DOHH2 (cell line): ENCODE measurements at regions not wholly inside any gene's neighbourhood (a gene's known extent, or its start where the extent isn't known, plus 50 kb on each side); places are given as distances from the start of the nearest gene placed in this dataset.
"Not testable (repeated sequence)": the region's sequence is repeated elsewhere in the genome, so short reads cannot be mapped to it uniquely, and the experiment has no call there.

Experiments used
- H3F3A ChIP-seq: fragments of 200-600 bp; sonication (generic), shearing (Covaris generic); 2 replicates; pipeline ENCODE4 v1.6.0; 2016; ENCODE audit warnings: antibody characterized with exemption, mild to moderate bottlenecking; ENCODE audit not compliant: control insufficient read depth, insufficient read depth
- H3K27ac ChIP-seq: fragments of 200-600 bp; sonication (generic); 2 replicates; pipeline ENCODE4 v1.5.1; 2014; ENCODE audit warnings: low read depth, mild to moderate bottlenecking, low read length, moderate library complexity
- H3K27me3 ChIP-seq: fragments of 200-600 bp; sonication (generic); 2 replicates; pipeline ENCODE4 v1.6.1; 2014; ENCODE audit warnings: mild to moderate bottlenecking, low read length, mixed read lengths; ENCODE audit not compliant: control insufficient read depth
- H3K36me3 ChIP-seq: fragments of 200-600 bp; sonication (generic); 2 replicates; pipeline ENCODE4 v1.6.1; 2014; ENCODE audit warnings: mild to moderate bottlenecking, low read length, moderate library complexity, mixed read lengths; ENCODE audit not compliant: control insufficient read depth
- H3K4me1 ChIP-seq: fragments of 200-600 bp; sonication (generic); 2 replicates; pipeline ENCODE4 v1.6.1; 2014; ENCODE audit warnings: mild to moderate bottlenecking, low read length, mixed read lengths; ENCODE audit not compliant: control insufficient read depth
- H3K4me2 ChIP-seq: fragments of 200-600 bp; sonication (generic); 2 replicates; pipeline ENCODE4 v1.6.0; 2014; ENCODE audit warnings: mild to moderate bottlenecking, low read length, moderate library complexity
- H3K4me3 ChIP-seq: fragments of 200-600 bp; sonication (generic); 2 replicates; pipeline ENCODE4 v1.5.1; 2014; ENCODE audit warnings: mild to moderate bottlenecking, low read length, mixed read lengths
- H3K79me2 ChIP-seq: fragments of 200-600 bp; sonication (generic); 2 replicates; pipeline ENCODE4 v1.6.1; 2014; ENCODE audit warnings: mild to moderate bottlenecking, low read length, mixed read lengths; ENCODE audit not compliant: control insufficient read depth
- H3K9me2 ChIP-seq: fragments of 200-600 bp; sonication (generic); replicated peaks from 2 replicates; pipeline ENCODE4 v1.6.1; 2014; ENCODE audit warnings: mild to moderate bottlenecking, low read length, mixed read lengths; ENCODE audit not compliant: control insufficient read depth
- H3K9me3 ChIP-seq: fragments of 200-600 bp; sonication (generic); 2 replicates; pipeline ENCODE4 v1.6.1; 2014; ENCODE audit warnings: antibody characterized with exemption, low read length, mixed read lengths; ENCODE audit not compliant: control insufficient read depth, insufficient read depth
- H4K20me1 ChIP-seq: fragments of 200-600 bp; sonication (generic); 2 replicates; pipeline ENCODE4 v1.6.0; 2014; ENCODE audit warnings: low read depth, mild to moderate bottlenecking, antibody characterized with exemption, low read length, moderate library complexity; ENCODE audit not compliant: control insufficient read depth, insufficient read depth
- EZH2phosphoT487 ChIP-seq: fragments of 200-600 bp; sonication (generic); IDR thresholded peaks from 2 replicates; pipeline ENCODE4 v1.6.1; 2017; ENCODE audit warnings: borderline replicate concordance, mild to moderate bottlenecking, antibody characterized with exemption, low read length, moderate library complexity, mixed read lengths
- TF ChIP-seq, protein P1 (sequence below): fragments of 200-600 bp; sonication (generic); IDR thresholded peaks from one replicate; pipeline ENCODE4 v1.5.1; 2014; ENCODE audit warnings: antibody characterized with exemption, mild to moderate bottlenecking, low read depth, low read length; ENCODE audit not compliant: poor library complexity, severe bottlenecking

DNA sequence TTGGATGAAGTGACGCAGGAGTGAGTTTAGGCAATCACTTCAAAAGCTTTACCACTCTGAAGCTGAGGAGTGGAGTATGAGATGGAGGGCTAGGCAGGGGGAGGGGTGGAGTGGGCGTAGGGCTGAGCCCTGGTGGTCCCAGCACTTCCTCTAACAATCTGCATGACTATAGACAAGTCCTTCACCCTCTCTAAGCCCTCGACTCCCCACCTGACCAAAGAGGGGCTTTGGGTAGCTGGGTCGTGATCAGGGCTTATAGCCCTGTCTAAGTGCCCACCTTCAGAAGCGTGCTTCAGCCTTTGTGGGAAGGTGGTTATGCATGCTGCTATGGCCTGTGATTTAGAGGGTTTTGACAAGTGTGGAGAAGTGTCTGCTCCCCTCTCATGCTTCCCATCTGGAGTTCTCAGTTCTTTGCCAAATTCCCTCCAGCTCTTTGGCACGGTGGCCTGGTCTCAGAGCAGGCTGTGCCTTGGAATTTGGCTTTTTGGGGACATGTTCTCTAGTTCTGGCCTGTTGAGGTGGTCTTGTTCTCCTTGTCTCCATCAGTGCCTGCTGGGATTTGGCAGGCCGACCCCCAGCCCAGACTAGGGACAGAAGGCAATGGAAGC, 53.0 kb downstream of the ACTBL2 start:
- no peak overlapping the region for H3K4me3 ChIP-seq
- no peaks in the 10 kb centered on the region for H3K79me2 ChIP-seq
- no peaks in the 10 kb centered on the region for H3K9me2 ChIP-seq
- H3K9me3 ChIP-seq: no peaks in the 10 kb centered on the region
- H3K27ac ChIP-seq: no peak overlapping the region
- H3K4me1 ChIP-seq: no peaks in the 10 kb centered on the region
- no peaks in the 10 kb centered on the region for H4K20me1 ChIP-seq
- TF ChIP-seq, protein P1, sequence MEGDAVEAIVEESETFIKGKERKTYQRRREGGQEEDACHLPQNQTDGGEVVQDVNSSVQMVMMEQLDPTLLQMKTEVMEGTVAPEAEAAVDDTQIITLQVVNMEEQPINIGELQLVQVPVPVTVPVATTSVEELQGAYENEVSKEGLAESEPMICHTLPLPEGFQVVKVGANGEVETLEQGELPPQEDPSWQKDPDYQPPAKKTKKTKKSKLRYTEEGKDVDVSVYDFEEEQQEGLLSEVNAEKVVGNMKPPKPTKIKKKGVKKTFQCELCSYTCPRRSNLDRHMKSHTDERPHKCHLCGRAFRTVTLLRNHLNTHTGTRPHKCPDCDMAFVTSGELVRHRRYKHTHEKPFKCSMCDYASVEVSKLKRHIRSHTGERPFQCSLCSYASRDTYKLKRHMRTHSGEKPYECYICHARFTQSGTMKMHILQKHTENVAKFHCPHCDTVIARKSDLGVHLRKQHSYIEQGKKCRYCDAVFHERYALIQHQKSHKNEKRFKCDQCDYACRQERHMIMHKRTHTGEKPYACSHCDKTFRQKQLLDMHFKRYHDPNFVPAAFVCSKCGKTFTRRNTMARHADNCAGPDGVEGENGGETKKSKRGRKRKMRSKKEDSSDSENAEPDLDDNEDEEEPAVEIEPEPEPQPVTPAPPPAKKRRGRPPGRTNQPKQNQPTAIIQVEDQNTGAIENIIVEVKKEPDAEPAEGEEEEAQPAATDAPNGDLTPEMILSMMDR: no peak
- TF ChIP-seq EZH2phosphoT487: no peak
- no peak overlapping the region for H3K4me2 ChIP-seq
- H3F3A ChIP-seq: no peaks in the 10 kb centered on the region
- no peaks in the 10 kb centered on the region for H3K36me3 ChIP-seq
- peaks cover 2% of the 10 kb centered on the region; the same call in 1 of the 2 replicates for H3K27me3 ChIP-seq

DNA sequence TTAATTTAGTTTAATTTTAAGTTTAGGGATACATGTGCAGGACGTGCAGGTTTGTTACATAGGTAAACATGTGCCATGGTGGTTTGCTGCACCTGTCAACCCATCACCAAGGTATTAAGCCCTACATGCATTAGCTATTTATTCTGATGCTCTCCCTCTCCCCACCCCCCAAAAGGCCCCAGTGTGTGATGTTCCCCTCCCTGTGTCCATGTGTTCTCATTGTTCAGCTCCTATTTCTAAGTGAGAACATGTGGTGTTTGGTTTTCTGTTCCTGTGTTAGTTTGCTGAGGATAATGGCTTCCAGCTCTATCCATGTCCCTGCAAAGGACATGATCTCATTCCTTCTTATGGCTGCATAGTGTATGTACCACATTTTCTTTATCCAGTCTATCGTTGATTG, 53.6 kb downstream of the ACTBL2 start:
- H3K4me2 ChIP-seq, H3K4me3 ChIP-seq, H3K79me2 ChIP-seq, H3K36me3 ChIP-seq, H3K27me3 ChIP-seq, H4K20me1 ChIP-seq, H3K4me1 ChIP-seq, H3K27ac ChIP-seq, H3F3A ChIP-seq, H3K9me2 ChIP-seq, H3K9me3 ChIP-seq: not testable (repeated sequence)

DNA sequence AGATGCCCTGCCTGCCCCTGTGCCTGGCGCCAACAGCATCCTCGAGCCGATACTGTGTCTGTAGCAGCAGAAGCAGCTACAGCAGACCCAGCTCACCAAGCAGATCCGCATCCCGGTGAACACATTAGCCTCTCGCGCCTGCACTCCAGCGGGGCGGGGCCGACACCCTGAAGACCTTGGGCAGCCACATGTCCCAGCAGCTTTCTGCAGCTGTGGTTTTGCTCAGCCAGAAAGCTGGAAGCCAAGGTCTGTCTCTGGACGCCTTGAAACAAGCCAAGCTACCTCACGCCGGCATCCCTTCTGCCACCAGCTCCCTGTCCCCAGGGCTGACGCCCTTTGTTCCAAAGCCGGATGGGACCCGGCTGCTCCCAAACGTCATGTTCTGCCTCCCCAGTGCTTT, 59.6 kb downstream of the ACTBL2 start:
- Histone ChIP-seq H3F3A (no peaks in the 10 kb centered on the region), H3K4me3 (no peak overlapping the region), H3K9me2 (no peaks in the 10 kb centered on the region), H3K27ac (no peak overlapping the region), H3K4me1 (no peaks in the 10 kb centered on the region), H3K9me3 (no peaks in the 10 kb centered on the region; the same call in 1 of the 2 replicates), H3K4me2 (no peak overlapping the region), H4K20me1 (no peaks in the 10 kb centered on the region), H3K27me3 (no peaks in the 10 kb centered on the region), H3K36me3 (no peaks in the 10 kb centered on the region), H3K79me2 (no peaks in the 10 kb centered on the region)
- TF ChIP-seq, protein P1: no peak
- no peak for TF ChIP-seq EZH2phosphoT487

DNA sequence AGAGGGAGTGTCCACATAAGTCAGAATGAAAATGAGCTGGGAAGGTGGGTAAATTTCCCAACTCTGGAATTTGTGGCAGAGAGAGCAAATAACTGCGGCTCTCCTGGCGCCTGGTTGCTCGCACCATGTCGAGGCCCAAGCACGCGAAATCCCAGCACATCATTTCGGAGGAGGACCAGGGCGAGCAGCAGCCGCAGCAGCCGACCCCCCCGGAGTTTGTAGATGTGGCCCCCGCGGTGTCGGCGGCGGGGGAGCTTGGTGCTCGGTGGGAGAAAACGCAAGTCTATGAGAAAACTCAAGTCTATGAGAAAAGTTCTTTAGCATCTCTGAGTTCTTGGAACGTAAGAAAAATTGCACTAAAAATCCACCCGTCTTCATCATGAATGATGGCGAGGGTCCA, 60.3 kb downstream of the ACTBL2 start:
- H3K27me3 ChIP-seq: no peaks in the 10 kb centered on the region
- TF ChIP-seq, protein P1: no peak
- no peak for TF ChIP-seq EZH2phosphoT487

More for the DNA sequence above, 60.3 kb downstream of the ACTBL2 start:
- H3K4me2 ChIP-seq: no peak overlapping the region
- H3K79me2 ChIP-seq: no peaks in the 10 kb centered on the region
- H3K36me3 ChIP-seq: no peaks in the 10 kb centered on the region
- no peaks in the 10 kb centered on the region for H3K9me2 ChIP-seq
- H3K9me3 ChIP-seq: no peaks in the 10 kb centered on the region; the same call in 1 of the 2 replicates
- no peak overlapping the region for H3K27ac ChIP-seq
- H3K4me3 ChIP-seq: no peak overlapping the region
- H3F3A ChIP-seq: no peaks in the 10 kb centered on the region
- no peaks in the 10 kb centered on the region for H3K4me1 ChIP-seq
- H4K20me1 ChIP-seq: no peaks in the 10 kb centered on the region
